ENCODE measurements at regions not wholly inside any gene's neighbourhood (a gene's known extent, or its start where the extent isn't known, plus 50 kb on each side); places are given as distances from the start of the nearest gene placed in this dataset.

DNA sequence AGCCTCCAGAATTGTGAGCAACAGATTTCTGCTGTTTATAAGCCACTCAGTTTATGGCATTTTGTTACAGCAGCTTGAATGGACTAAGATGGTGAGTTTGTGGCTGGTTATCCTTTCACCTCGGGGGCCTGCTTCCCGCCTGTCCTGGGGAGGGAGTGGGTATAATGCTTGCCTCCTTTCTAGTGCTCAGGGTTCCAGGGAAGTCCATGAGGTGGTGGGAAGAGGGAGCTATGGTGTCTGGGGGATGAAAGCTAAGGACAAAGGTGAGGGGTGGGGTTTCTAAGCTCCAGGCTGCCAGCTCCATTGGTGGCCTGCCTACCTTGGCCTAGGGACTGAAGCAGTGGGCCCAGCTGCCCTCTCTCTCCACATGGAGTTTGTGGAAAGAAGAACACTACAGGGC lies 50.2 kb upstream of the SDK2 start:
- no peak for DNase-seq (ENCODE audit: low read depth)

DNA sequence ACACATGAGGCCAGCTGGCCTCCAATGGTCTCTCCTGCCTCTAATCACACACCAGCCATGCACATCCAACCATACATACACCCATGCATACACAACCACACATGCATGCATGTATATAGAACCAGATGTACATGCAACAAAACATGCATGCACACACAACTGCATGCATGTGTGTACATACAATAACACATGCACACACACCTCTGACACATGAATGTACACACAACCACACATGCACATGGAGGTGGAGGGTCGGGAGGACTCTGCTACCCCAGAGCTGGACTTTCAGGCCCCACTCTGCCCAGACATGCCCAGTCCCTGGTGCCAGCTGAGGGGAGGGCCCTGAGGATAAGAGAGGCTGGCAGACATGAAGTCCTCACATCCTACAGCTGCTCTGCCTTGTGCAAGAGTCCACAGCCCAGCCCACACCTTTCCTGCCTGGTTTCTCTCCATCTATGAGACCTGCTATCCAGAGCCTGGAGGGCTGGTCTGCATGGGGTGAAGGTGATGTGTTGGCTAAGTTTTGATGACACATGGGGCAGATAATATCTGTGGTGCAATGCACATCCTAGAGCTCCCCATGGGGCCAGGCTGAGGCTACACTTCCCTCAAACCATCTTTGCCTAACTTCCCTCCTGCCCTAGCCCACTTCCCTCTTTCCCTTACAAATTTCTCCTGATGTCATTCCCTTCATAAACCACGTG lies 50.9 kb upstream of the SDK2 start:
- no peak for DNase-seq (ENCODE audit: low read depth)

DNA sequence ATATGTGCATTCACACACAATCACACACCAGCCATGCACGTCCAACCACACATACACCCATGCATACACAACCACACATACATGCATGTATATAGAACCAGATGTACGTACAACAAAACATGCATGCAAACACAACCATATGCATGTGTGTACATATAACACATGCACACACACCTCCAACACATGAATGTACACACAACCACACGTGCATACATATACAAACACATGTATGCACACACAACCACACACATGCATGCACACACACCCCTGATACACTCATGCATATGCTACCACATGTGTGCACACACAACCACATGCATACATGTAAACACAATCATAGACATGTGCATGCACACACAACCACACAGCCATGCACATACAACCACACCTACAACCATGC lies 52.0 kb upstream of the SDK2 start:
- DNase-seq (ENCODE audit: low read depth), result no peak

DNA sequence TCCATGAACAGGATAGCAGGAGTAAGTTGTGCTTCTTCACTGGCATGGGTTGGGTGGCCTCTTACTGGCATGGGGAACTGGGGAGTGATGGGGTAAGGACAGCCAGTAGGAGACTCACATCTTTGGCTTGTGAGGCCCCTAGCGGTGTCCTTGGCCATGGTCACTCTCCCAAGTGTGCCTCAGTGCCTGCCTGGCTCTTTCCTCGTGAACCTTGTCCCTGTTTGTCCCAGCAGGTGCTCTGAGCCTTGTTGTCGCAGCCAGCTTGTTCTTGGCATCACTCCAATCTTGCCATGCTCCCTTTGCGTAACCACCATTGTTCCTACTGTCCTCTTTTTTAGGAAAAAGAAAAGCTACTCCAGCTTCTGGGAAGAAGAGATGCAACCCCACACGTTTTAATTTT lies 53.6 kb upstream of the SDK2 start:
- no peak for DNase-seq (ENCODE audit: low read depth)

DNA sequence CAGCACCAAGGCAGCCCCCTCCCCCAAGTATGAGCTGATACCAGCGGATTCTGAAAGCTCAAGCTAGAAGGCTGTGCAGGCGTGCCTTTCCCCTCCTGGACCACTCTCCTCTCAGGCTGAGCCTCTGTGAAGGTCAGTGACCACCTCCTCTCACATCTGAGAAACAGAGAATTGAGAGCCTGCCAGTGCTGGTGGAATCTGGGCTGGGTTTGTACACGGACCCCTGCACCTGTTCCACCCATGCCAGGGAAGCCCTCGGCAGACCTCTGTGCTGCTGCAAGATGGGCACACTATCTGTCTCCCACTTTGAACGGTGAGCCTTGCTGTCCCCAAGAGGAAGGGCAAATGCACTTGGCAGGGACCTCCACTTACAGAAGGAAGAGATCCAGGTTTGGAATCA lies 54.7 kb upstream of the SDK2 start:
- DNase-seq (ENCODE audit: low read depth), result no peak

DNA sequence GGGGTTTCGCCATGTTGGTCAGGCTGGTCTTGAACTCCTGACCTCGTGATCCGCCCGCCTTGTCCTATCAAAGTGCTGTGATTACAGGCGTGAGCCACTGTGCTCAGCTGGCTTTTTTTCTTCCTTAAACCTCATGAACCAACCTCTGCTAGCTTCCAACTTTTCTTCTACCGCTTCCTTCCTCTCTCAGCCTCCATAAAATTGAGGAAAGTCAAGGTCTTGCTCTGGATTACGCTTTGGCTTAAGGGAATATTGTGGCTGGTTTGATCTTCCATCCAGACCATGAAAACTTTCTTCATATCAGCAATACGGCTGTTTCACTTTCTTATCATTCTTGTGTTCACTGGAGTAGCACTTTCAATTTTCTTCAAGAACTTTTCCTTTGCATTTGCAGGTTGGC lies 57.5 kb upstream of the SDK2 start:
- no peak for DNase-seq (ENCODE audit: low read depth)

DNA sequence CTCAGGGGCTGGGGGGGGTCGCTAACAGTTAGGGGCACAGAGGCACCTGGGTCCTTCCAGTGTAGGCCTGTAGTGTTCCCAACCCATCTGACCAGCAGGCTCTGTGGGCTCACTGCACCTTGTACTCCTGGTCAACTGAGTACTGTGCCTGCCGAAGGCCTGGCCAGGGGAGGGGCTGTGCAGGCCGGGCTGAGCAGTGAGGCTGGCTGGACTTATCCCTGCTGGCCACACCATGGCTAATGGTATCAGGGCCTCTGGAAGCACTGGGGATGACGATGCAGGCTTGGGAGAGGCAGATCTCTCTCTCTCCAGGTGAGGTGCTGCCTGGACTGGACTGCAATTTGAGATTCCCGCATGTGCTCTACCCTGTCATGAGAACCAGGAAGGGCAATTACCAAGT lies 58.9 kb upstream of the SDK2 start:
- DNase-seq (ENCODE audit: low read depth), result no peak

DNA sequence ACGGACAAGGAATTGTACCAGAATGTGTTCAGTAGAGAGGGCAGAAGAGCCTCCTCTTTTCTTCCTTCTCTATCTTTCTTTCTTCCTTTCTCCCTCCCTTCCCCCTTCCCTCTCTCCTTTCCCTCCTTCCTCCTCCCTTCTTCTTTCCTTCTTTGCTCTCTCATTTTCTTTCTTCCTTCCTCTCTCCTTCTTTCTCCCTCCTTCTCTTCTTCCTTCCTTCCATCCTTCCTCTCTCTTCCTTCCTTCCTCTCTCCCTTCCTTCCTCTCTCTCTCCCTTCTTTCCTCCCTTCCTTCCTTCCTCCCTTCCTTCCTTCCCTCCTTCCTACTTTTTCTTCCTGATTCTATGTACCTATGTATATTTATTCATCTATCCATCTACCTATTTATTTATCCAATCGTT lies 59.7 kb upstream of the SDK2 start:
- DNase-seq (ENCODE audit: low read depth), result no peak

DNA sequence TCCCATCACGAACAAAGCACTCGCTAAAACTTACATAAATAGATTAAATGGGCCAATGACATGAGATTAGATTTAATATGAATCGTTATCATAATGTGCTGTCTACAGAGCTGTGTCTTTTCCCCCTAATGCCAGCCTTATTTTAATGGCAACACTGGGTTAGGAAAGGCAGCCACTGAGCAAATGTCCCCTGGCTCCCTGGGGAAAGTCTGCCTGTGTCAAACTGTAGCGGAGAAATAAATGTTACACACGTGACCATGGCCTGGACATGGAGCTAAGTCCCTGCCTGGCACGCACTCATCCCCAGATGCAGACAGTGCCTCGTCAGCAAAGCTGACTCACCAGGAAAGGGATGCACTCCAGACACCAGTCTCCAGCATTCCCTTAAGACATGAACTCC lies 61.3 kb upstream of the SDK2 start:
- DNase-seq (ENCODE audit: low read depth), result no peak

DNA sequence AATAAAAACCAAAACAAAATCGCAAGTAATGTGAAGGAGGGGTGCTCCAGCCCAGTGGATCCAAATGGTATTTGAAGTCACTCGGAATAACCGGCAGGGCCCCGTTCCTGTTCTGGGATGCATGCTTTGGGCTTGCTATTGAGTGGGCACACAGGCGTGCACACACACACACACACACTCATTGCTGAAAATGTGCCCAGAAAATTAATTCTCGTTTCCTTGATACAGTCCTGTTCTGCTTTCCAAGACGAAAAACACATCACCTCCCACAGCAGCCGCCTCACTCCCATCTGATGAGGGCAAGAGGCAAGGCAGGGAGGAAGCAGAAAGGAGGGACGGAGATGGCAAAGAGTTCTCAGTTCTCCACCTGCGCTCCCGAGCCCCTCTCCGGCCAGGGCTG lies 62.2 kb upstream of the SDK2 start:
- no peak for DNase-seq (ENCODE audit: low read depth)

DNA sequence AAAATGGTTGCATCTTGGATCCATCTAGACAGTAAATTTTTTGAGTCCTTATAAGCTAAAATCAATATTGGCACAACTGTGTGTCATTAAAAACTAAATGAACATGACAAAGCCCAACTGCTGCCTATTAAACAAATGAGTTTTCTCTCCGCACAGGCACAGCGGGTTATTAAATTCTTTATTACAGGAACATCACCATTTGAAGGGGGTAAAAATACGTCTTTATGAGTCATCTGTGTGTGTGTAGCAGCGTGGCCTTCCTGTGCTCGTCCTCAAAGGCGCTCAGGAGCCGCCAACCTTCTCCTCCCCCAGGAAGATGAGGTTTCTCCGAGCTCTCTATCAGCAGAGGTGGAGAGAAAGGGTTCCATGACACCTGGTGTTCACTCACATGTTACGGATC lies 62.6 kb upstream of the SDK2 start:
- DNase-seq (ENCODE audit: low read depth), result no peak

DNA sequence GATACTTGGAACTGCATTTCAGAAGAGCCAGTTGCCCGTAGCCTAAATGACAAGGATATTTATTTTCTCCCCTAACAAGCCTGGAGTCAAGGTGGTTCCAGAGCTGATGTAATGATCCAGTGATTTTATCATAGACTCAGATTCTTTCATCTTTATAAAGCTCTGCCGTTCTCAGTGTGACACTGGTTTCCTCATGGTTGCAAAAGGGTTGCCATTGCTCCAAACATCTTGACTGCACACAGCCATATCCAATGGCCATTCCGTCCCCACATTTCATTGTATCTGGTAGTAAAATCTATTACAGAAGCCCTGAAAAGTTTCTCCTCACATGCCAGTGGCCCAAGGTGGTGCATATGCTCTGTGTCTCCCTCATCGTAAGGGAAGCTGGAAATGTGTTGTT lies 63.1 kb upstream of the SDK2 start:
- no peak for DNase-seq (ENCODE audit: low read depth)

DNA sequence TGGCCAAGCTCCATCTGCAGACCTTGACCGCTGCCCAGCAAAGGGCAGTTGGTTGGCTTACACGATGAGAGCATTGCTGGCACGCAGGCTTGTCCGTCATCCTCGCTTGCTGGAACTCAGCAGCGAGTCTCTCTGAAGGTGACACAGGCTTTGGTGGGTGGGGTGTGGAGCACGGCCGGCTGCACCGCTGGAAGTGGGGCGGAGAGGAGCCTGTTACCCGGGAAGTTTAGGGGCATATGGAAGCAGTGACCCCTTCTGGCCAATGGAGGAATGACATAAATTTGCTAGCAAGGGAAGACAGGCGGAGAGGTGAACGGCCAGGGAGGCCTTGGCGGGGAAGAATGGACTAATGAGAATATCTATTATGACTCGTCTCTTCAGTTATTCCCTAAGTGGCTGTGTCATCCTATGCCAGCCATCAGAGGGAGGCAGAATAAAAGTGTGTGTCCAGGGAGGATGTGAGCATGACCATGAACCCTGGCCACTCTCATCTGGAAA lies 65.9 kb upstream of the SDK2 start:
- DNase-seq (ENCODE audit: low read depth), result peak; percentile 64

DNA sequence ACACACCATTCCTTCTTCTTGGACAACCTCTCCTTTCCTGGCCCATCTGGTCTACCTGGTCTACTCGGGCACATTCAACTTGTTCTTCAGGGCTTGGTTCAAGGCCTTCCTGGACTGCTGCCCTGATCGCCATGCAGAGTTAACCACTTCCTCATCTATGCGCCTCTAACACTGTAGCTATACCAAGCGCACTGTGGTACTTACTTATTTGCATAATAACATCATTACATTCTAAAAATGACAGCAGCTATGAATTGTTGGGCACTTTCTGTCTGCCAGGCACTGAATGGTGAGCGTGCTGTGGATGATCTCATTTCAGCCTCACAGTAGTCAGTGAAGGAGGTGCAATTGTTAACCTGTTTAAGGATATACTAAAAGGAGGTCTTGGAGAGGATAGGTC lies 66.9 kb upstream of the SDK2 start:
- DNase-seq (ENCODE audit: low read depth), result no peak

DNA sequence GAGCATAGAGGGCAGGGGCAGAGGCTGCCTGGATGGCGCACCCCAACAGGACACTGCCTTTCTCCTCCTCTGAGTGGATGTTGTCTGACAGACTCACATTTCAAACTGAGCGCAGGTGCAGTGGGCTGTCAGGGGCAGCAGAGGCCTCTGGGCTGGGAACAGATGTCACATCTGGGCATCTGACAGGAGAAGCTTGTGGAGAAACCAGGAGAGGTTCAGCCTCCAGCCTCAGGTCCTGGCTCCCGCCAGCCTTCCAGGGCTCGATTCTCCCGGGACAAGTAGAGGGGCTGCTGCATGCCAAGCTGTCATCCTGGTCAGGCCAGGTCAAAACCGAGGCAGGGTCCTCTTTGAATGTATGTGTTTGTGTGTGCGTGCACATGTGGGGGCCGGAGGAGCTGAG lies 67.7 kb upstream of the SDK2 start:
- DNase-seq (ENCODE audit: low read depth), result no peak

DNA sequence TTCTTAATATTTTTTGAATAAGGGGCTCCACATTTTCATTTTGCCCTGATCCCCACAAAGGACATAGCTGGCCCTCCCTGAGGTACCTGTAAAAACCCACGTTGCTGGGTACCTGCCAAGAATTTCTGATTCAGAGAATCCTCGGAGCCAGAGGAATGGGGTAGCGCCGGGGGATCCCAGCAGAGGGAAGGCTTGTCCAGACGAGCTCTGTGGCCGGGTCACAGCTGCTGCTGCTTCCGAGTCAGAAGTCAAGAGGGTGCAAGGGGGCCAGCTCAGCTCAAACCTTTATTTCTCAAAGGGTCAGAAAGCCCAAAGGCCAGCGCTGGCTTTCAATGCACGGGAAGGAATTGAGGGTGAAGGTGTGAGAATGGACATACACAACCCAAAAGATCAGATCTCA lies 68.9 kb upstream of the SDK2 start:
- DNase-seq (ENCODE audit: low read depth), result no peak

DNA sequence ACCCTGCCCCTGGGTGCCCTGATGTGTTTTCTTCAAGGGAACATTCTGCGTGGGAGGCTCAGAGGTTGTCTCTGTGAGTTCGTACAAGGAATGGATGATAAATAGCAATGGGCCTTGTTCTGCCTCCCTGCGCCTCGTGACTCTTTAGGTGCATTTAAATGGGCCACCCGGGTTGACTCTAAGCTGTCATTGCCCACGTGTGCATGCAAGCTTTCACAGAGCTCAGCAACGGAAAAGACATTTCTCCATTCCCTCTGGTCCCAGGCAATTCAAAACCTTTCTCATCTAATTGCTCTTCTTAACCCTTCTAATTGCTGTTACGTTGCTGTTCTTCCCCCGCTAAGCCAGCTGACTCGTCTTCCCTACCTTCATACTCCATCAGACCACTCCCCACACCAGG lies 71.5 kb upstream of the SDK2 start:
- DNase-seq (ENCODE audit: low read depth), result no peak

DNA sequence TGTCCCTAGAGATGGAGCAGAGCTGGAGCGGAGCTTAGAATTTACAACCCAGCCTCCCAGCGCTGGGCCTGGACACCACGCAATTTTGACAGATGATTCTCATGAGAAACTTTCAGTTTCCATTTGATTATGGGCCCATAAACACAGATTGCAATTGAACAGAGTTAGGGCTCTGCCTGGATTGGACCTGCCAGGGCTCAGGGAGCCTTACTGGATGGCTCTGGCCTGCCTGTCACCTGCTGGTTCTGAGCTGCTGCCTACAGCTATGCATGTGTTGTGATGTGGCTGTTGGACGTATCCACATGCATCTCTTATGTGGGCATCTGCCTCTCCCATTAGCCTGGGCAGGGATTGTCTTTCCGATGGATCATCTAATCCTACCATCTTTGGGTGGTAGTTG lies 73.4 kb upstream of the SDK2 start:
- DNase-seq (ENCODE audit: low read depth), result no peak

DNA sequence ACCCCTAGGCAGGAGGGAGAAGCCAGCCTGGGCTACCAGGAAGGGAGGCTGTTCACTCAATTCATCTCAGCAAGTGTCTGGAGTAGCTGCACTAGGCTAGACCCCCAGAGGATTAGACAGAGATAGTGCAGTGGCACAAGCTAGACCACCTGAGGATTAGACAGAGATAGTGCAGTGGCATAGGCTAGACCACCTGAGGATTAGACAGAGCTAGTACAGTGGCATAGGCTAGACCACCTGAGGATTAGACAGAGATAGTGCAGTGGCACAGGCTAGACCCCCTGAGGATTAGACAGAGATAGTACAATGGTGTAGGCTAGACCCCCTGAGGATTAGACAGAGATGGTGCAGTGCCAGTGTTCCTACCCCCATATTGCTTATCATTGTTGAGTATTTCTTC lies 74.1 kb upstream of the SDK2 start:
- no peak for DNase-seq (ENCODE audit: low read depth)

DNA sequence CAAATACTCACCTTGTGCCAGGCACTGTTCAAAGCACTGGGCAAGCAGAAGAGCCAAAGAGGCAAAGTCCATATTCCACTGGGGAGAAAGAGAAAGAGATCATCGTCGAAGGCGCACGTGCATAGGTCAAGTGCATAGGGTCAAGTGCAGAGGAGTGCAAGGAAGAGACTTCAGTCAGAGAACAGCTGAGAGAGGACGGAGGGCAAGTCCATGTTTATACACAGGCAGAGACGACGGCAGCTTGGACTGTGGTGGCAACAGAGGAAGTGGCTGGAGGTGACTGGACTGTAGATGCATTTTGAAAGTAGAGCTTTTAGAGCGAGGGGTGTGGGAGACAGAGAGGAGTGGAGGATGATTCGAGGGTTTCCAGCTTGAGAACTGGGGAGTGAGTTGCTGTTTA lies 74.7 kb upstream of the SDK2 start:
- no peak for DNase-seq (ENCODE audit: low read depth)

DNA sequence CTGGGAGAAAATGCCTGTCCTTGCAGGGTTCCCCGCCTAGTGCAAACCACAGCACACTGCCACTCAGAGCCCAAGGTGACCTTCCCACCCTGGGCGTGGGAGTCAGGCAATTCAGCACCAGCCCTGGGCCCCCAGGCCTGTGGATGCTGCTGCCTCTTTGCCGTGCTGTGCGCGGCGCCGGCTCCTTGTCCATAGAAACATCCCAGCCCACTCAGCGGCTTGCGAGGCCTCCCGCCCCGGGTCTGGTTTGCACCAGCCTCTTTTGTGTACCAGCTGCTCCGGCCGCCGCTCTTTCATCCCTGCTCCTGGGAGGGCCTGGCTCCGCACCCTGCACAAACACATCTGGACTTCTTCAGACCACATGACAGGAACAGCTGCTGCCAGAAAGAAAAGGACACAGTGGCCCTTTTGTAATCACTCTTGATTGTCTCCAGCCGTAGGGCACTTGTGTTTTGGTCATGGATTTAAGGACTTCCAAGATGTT lies 75.4 kb upstream of the SDK2 start:
- no peak for DNase-seq (ENCODE audit: low read depth)

DNA sequence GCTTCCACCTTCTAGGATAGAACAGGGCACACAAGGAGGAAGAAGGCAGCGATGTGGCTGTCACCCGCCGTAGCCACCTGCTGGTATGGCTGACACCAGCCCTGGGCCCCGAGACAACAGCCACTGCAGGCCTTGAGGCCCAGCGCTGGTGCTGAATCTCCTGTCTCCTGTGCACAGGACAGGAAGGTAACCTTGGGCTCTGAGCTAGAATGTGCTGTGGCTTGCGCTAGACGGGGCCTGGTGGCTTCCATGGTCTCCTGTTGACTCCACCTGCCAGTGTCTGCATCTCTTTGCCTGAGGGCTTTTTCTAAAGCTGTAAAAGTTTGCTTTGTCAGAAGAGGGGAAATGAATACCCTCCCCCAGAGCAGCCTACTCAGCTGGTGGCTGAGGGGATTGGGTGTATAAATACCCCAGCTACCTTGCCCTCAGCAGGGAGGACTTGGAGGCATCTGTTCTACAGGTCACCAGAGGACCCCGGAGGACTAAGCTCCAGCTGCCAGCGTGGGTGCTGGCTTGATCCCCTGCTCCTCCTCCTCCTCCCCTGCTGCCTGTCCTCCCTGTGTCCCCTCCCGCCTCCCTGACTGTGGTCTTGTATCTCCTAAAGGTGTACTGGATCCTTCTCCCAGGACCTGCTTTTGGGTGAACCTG lies 76.1 kb upstream of the SDK2 start:
- DNase-seq (ENCODE audit: low read depth), result no peak

DNA sequence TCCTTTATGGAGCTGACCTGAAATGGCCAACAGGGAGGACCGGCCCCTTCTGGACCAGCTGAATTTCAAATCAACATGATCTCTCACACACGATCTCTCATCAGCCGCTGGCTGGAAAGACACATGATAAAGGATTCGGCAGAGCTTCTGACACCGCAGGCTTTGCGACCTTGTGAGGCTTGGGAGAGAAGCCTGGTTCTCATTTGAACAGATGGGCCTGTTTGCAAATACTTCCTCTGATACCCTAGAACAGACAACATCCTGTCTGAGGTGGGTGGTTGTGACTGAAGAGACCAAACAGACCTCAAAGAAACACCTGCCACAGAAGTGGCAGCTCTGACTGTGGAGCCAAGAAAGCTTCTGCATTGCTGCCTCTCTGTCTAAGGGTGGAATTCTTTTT lies 77.9 kb upstream of the SDK2 start:
- no peak for DNase-seq (ENCODE audit: low read depth)

DNA sequence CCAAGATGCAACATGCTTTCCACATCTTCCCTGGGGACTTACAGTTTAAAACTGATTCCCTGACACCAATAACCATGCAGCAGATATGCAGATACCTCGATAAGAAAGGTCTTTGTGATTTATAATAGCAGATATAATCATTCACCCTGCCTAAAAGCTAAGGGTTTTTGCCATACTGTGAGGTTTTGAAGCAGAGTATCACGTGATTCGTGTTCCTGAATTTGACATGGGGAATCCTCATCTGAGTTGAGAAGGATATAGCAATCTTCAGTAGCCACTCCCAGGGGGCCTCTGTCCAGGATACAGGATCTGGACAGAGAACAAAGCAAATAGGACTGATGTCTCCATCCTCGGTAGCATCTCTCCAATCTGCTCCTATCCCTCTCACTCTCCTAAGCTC lies 79.1 kb upstream of the SDK2 start:
- DNase-seq (ENCODE audit: low read depth), result no peak

Data from activated T-cell treated with anti-CD3 and anti-CD28 coated beads for 24 hours (primary cell).